ENCODE measurements at regions not wholly inside any gene's neighbourhood (a gene's known extent, or its start where the extent isn't known, plus 50 kb on each side); places are given as distances from the start of the nearest gene placed in this dataset.

DNA sequence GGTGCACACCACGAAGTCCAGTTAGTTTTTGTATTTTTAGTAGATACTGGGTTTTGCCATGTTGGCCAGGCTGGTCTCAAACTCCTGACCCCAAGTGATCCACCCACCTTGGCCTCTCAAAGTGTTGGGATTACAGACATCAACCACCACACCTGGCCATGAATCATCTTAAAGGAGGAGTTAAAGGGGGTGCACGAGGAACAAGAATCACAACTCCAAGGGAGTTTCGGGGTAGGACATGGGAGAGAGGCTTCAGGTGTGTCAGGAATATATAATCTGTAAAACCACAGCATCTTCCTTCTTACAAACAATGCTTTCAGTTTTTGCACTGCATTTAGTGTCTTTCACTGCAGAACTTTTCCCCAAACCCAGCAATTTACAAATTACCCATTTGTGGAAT lies 137.4 kb upstream of the SGK1 start:
- TF ChIP-seq, protein P1, sequence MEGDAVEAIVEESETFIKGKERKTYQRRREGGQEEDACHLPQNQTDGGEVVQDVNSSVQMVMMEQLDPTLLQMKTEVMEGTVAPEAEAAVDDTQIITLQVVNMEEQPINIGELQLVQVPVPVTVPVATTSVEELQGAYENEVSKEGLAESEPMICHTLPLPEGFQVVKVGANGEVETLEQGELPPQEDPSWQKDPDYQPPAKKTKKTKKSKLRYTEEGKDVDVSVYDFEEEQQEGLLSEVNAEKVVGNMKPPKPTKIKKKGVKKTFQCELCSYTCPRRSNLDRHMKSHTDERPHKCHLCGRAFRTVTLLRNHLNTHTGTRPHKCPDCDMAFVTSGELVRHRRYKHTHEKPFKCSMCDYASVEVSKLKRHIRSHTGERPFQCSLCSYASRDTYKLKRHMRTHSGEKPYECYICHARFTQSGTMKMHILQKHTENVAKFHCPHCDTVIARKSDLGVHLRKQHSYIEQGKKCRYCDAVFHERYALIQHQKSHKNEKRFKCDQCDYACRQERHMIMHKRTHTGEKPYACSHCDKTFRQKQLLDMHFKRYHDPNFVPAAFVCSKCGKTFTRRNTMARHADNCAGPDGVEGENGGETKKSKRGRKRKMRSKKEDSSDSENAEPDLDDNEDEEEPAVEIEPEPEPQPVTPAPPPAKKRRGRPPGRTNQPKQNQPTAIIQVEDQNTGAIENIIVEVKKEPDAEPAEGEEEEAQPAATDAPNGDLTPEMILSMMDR (IDR thresholded peaks at IDR 0.05; ENCODE audit: control extremely low read depth in 1 of 3, insufficient read depth in 1 of 3, low read depth in 1 of 3, low read length in 3 of 3) = no peak
- TF ChIP-seq RAD21 (IDR thresholded peaks at IDR 0.05 in 1 of 2, conservative IDR thresholded peaks at IDR 0.05 in 1 of 2; ENCODE audit: low read depth in 2 of 2, low read length in 2 of 2) = no peak
- TF ChIP-seq KDM1A (IDR thresholded peaks at IDR 0.05; ENCODE audit: borderline replicate concordance, low read length) = no peak
- no peak for TF ChIP-seq HDAC2 (IDR thresholded peaks at IDR 0.05; ENCODE audit: borderline replicate concordance in 1 of 2, low read depth in 2 of 2, low read length in 2 of 2)
- no peak for TF ChIP-seq YY1 (IDR thresholded peaks at IDR 0.05; ENCODE audit: low read depth, low read length)
- TF ChIP-seq POLR2AphosphoS5 (IDR thresholded peaks at IDR 0.05; ENCODE audit: low read depth, low read length) = no peak
- TF ChIP-seq SIN3A (conservative IDR thresholded peaks at IDR 0.05 in 1 of 2, IDR thresholded peaks at IDR 0.05 in 1 of 2; ENCODE audit: low read depth in 1 of 2, low read length in 2 of 2) = no peak
- TF ChIP-seq TAF1 (IDR thresholded peaks at IDR 0.05; ENCODE audit: low read depth, low read length) = no peak
- TF ChIP-seq, protein P2, sequence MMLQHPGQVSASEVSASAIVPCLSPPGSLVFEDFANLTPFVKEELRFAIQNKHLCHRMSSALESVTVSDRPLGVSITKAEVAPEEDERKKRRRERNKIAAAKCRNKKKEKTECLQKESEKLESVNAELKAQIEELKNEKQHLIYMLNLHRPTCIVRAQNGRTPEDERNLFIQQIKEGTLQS (IDR thresholded peaks at IDR 0.05; ENCODE audit: insufficient read depth, low read depth, low read length) = no peak
- no peak for TF ChIP-seq CEBPB (IDR thresholded peaks at IDR 0.05; ENCODE audit: low read depth, low read length)
- no peak for TF ChIP-seq POLR2A (IDR thresholded peaks at IDR 0.05; ENCODE audit: control extremely low read depth in 1 of 2, low read depth in 2 of 2, low read length in 2 of 2)
